M059J (cell line): ENCODE measurements at regions not wholly inside any gene's neighbourhood (a gene's known extent, or its start where the extent isn't known, plus 50 kb on each side); places are given as distances from the start of the nearest gene placed in this dataset.
"Not testable (repeated sequence)": the region's sequence is repeated elsewhere in the genome, so short reads cannot be mapped to it uniquely, and the experiment has no call there.

Source experiments
- DNase-seq: peaks from one replicate; pipeline ENCODE4 v3.0.0-alpha.2; 2012; ENCODE audit warnings: low read depth

GRCh38 chr5:92695123-92696003, 885.7 kb downstream of the NR2F1-AS1 start:
- DNase-seq: no peak

- DNase-seq: no peak
Observed at GRCh38 chr5:92694067-92694466, 887.0 kb downstream of the NR2F1-AS1 start.

GRCh38 chr5:92691955-92692354, 889.1 kb downstream of the NR2F1-AS1 start:
- DNase-seq: not testable (repeated sequence)

- DNase-seq: peak; percentile 70
Observed at GRCh38 chr5:92687821-92688722, 892.9 kb downstream of the NR2F1-AS1 start.

- DNase-seq: peak; percentile 38
Observed at GRCh38 chr5:92678640-92679039, 902.4 kb downstream of the NR2F1-AS1 start.

- DNase-seq: no peak
Observed at GRCh38 chr5:92676215-92677165, 904.5 kb downstream of the NR2F1-AS1 start.

- DNase-seq: no peak
Observed at GRCh38 chr5:92674321-92674720, 906.7 kb downstream of the NR2F1-AS1 start.

GRCh38 chr5:92665506-92665905, 915.5 kb downstream of the NR2F1-AS1 start:
- DNase-seq: no peak

- no peak for DNase-seq
Observed at GRCh38 chr5:92662741-92663140, 918.3 kb downstream of the NR2F1-AS1 start.

GRCh38 chr5:92659246-92659645, 921.8 kb downstream of the NR2F1-AS1 start:
- DNase-seq: no peak

- not testable (repeated sequence) for DNase-seq
Observed at GRCh38 chr5:92654601-92655000, 926.4 kb downstream of the NR2F1-AS1 start.

GRCh38 chr5:92653730-92654461, 927.1 kb downstream of the NR2F1-AS1 start:
- DNase-seq: no peak

- DNase-seq: no peak
Observed at GRCh38 chr5:92652756-92653155, 928.3 kb downstream of the NR2F1-AS1 start.

GRCh38 chr5:92644266-92644886, 936.6 kb downstream of the NR2F1-AS1 start:
- peak; percentile 12 for DNase-seq

- peak; percentile 89 for DNase-seq
Observed at GRCh38 chr5:92641031-92641962, 939.7 kb downstream of the NR2F1-AS1 start.

GRCh38 chr5:92640340-92640739, 940.7 kb downstream of the NR2F1-AS1 start:
- DNase-seq: no peak

- DNase-seq: no peak
Observed at GRCh38 chr5:92637960-92638359, 943.1 kb downstream of the NR2F1-AS1 start.

- no peak for DNase-seq
Observed at GRCh38 chr5:92637247-92637646, 943.8 kb downstream of the NR2F1-AS1 start.

GRCh38 chr5:92635001-92635461, 946.0 kb downstream of the NR2F1-AS1 start:
- DNase-seq: no peak
